ENCODE measurements at regions not wholly inside any gene's neighbourhood (a gene's known extent, or its start where the extent isn't known, plus 50 kb on each side); places are given as distances from the start of the nearest gene placed in this dataset.

GRCh38 chr10:3455385-3456334 lies 283.1 kb upstream of the PITRM1 start:
- Mint-ChIP-seq H3K4me1 (peaks cover 18% of the 10 kb centered on the region), H3K4me3 (no peak overlapping the region), H3K9me3 (ENCODE audit: insufficient read depth) (peaks cover 4% of the 10 kb centered on the region), H3K27ac (no peak overlapping the region), H3K27me3 (peaks cover 5% of the 10 kb centered on the region)
- POLR2A ChIA-PET = no interaction called here
- Histone ChIP-seq H3K9me3 (ENCODE audit: control extremely low read depth in 1 of 3, control insufficient read depth in 2 of 3, insufficient read depth in 1 of 3, low read length in 2 of 3) (peaks cover 0 to 9% (median 0%) of the 10 kb centered on the region in 3 donors), H2AFZ (ENCODE audit: insufficient read depth, low read depth, low read length, poor library complexity, severe bottlenecking) (no peak overlapping the region), H3K4me2 (replicated peaks; ENCODE audit: low read depth, low read length, poor library complexity, severe bottlenecking) (peak overlapping the region; percentile 34), H3K27me3 (replicated peaks in 1 of 4; ENCODE audit: control extremely low read depth in 1 of 4, control insufficient read depth in 3 of 4, insufficient read depth in 4 of 4, low read length in 3 of 4) (no peaks in the 10 kb centered on the region), H3K36me3 (replicated peaks in 1 of 2; ENCODE audit: control extremely low read depth in 1 of 2, control insufficient read depth in 1 of 2, extremely low read depth in 1 of 2, insufficient read depth in 2 of 2, low read length in 1 of 2) (no peaks in the 10 kb centered on the region), H3K27ac (ENCODE audit: low read length in 2 of 2) (no peak overlapping the region), H4K20me1 (ENCODE audit: control insufficient read depth, insufficient read depth, low read length, poor library complexity, severe bottlenecking) (no peaks in the 10 kb centered on the region), H3K4me3 (ENCODE audit: control extremely low read depth in 1 of 5, extremely low read depth in 1 of 5, insufficient read depth in 1 of 5, low read depth in 2 of 5, low read length in 4 of 5) (peak overlapping the region in 1 of 5 experiments; percentile 24), H3K4me1 (ENCODE audit: control insufficient read depth in 2 of 2, insufficient read depth in 2 of 2, low read length in 2 of 2) (peaks cover 13% of the 10 kb centered on the region in 2 donors), H3K9ac (ENCODE audit: low read length) (no peak overlapping the region), H3K79me2 (ENCODE audit: control insufficient read depth, insufficient read depth, low read length) (no peaks in the 10 kb centered on the region)
- TF ChIP-seq CTCF (IDR thresholded peaks at IDR 0.05) = no peak
- no peak for TF ChIP-seq EZH2 (IDR thresholded peaks at IDR 0.05; ENCODE audit: borderline replicate concordance, insufficient read depth, low read depth, low read length, poor library complexity, severe bottlenecking)
- DNase-seq = peak; percentile 20
- intact Hi-C loops (cut with micrococcal nuclease) = no loop called here
- CTCF ChIA-PET = interaction anchor here (1.0 to 1.2 kb wide), 2 partner anchors 15 to 31 kb away, joined by 3 read pairs; no protein-coding TSS in a partner anchor
- ATAC-seq (ENCODE audit: low read depth) = no peak
- 63% methylated on average over 10 of the region's 13 CpGs for WGBS (ENCODE audit: insufficient coverage)

All from B cell (primary cell).